ENCODE measurements at regions not wholly inside any gene's neighbourhood (a gene's known extent, or its start where the extent isn't known, plus 50 kb on each side); places are given as distances from the start of the nearest gene placed in this dataset.

DNA sequence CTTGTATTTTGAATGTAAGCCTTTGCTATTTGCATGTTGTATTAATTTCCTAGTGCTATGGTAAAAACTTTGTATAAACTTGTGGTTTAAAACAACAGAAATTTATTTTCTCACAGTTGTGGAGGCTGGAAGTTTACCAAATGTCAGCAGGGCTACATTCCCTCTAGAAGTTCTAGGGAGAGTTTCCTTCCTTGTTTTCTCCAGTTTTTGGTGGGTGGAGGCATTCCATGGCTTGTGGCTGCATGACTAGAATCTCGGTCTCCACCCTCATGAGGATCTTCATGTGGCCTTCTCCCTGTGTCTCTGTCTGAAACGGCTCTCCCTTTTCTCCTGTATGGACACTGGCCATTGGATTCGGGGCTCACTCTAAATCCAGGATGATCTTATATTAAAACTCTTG, 482.2 kb upstream of the GOT2 start:
- H3K4me3 Mint-ChIP-seq (ENCODE audit: unreplicated experiment): no peak overlapping the region
- no peaks in the 10 kb centered on the region for H3K27me3 Mint-ChIP-seq (ENCODE audit: unreplicated experiment)
- TF ChIP-seq, protein P1, sequence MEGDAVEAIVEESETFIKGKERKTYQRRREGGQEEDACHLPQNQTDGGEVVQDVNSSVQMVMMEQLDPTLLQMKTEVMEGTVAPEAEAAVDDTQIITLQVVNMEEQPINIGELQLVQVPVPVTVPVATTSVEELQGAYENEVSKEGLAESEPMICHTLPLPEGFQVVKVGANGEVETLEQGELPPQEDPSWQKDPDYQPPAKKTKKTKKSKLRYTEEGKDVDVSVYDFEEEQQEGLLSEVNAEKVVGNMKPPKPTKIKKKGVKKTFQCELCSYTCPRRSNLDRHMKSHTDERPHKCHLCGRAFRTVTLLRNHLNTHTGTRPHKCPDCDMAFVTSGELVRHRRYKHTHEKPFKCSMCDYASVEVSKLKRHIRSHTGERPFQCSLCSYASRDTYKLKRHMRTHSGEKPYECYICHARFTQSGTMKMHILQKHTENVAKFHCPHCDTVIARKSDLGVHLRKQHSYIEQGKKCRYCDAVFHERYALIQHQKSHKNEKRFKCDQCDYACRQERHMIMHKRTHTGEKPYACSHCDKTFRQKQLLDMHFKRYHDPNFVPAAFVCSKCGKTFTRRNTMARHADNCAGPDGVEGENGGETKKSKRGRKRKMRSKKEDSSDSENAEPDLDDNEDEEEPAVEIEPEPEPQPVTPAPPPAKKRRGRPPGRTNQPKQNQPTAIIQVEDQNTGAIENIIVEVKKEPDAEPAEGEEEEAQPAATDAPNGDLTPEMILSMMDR (IDR thresholded peaks at IDR 0.05; ENCODE audit: partially characterized antibody, unreplicated experiment): no peak
- peaks cover 4% of the 10 kb centered on the region for H3K4me1 Mint-ChIP-seq (ENCODE audit: low read depth, unreplicated experiment)
- no peak overlapping the region for H3K27ac Mint-ChIP-seq (ENCODE audit: unreplicated experiment)
- no peaks in the 10 kb centered on the region for H3K9me3 Mint-ChIP-seq (ENCODE audit: unreplicated experiment)
- no peaks in the 10 kb centered on the region for H3K36me3 Mint-ChIP-seq (ENCODE audit: unreplicated experiment)
- no peak for DNase-seq

DNA sequence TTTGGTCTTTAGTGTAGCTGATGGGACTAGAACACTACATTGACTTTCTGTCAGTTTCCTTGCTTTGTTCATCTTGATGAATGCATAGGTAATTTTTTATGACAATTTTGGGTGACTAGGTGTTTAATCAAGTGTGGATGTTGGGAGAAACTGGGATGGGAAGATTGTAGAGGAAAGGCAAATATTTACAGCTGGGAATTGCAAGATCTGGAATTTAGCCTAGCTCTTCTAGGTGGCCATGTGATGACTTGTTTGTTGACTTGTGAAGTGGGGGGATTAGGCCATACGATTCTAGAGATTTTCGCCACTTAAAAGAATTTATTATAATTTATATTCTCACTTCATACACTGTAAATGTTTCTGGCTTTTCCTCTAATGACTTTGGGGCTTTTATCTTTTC, 480.3 kb upstream of the GOT2 start:
- no peak for DNase-seq
- Mint-ChIP-seq H3K4me1 (ENCODE audit: low read depth, unreplicated experiment) (peaks cover 7% of the 10 kb centered on the region), H3K27ac (ENCODE audit: unreplicated experiment) (no peak overlapping the region), H3K36me3 (ENCODE audit: unreplicated experiment) (no peaks in the 10 kb centered on the region), H3K9me3 (ENCODE audit: unreplicated experiment) (no peaks in the 10 kb centered on the region), H3K27me3 (ENCODE audit: unreplicated experiment) (no peaks in the 10 kb centered on the region), H3K4me3 (ENCODE audit: unreplicated experiment) (no peak overlapping the region)
- TF ChIP-seq, protein P1 (IDR thresholded peaks at IDR 0.05; ENCODE audit: partially characterized antibody, unreplicated experiment): no peak

DNA sequence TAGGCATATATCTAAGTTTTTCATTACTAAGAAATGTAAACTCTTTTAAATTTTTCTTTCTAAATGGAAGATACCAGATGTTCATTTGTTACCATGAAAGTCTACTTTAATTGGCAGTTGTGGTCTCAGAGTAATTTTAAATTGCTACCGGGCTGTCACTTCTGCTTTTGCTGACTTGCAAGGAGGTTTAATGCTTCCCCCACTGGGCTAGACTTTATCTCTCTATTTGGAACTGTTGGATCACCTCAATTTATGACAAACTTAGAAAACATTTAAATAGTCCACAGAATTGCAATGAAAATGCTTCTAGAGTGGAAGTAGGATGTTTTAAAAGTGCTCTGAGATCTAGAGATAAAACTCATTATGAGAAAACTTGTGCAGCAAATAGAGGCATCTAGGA, 479.8 kb upstream of the GOT2 start:
- Mint-ChIP-seq H3K36me3 (ENCODE audit: unreplicated experiment) (no peaks in the 10 kb centered on the region), H3K27ac (ENCODE audit: unreplicated experiment) (no peak overlapping the region), H3K9me3 (ENCODE audit: unreplicated experiment) (no peaks in the 10 kb centered on the region), H3K4me3 (ENCODE audit: unreplicated experiment) (no peak overlapping the region), H3K4me1 (ENCODE audit: low read depth, unreplicated experiment) (peaks cover 7% of the 10 kb centered on the region), H3K27me3 (ENCODE audit: unreplicated experiment) (no peaks in the 10 kb centered on the region)
- no peak for DNase-seq
- TF ChIP-seq, protein P1 (IDR thresholded peaks at IDR 0.05; ENCODE audit: partially characterized antibody, unreplicated experiment): no peak

DNA sequence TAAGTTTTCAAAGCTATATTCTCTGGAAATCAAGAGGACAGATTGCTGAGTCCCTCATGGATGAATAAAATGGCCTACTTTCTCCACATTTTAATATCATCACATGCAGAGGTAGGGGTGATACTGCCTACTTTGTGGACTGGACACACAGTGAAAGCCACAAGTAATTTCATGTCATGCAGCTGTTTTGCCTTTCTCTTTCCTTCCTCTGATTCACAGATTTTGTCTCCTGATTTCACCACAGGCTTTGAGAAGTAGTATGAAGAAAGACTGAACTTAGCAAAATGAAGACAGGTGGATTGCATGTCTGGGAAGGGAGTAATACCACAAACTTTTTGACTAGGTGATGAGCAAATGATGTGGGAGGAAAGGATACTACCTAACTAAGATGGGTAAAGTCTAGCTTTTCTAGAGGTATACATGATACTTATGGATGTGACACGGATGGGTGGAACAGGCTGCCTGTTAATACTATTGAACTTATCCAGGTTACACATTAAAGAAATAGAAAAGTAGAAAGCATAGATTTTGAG, 478.4 kb upstream of the GOT2 start:
- H3K36me3 Mint-ChIP-seq (ENCODE audit: unreplicated experiment): no peaks in the 10 kb centered on the region
- no peak overlapping the region for H3K4me3 Mint-ChIP-seq (ENCODE audit: unreplicated experiment)
- H3K4me1 Mint-ChIP-seq (ENCODE audit: low read depth, unreplicated experiment): peaks cover 7% of the 10 kb centered on the region
- no peak overlapping the region for H3K27ac Mint-ChIP-seq (ENCODE audit: unreplicated experiment)
- no peaks in the 10 kb centered on the region for H3K27me3 Mint-ChIP-seq (ENCODE audit: unreplicated experiment)
- no peaks in the 10 kb centered on the region for H3K9me3 Mint-ChIP-seq (ENCODE audit: unreplicated experiment)
- TF ChIP-seq, protein P1 (IDR thresholded peaks at IDR 0.05; ENCODE audit: partially characterized antibody, unreplicated experiment): no peak
- no peak for DNase-seq

DNA sequence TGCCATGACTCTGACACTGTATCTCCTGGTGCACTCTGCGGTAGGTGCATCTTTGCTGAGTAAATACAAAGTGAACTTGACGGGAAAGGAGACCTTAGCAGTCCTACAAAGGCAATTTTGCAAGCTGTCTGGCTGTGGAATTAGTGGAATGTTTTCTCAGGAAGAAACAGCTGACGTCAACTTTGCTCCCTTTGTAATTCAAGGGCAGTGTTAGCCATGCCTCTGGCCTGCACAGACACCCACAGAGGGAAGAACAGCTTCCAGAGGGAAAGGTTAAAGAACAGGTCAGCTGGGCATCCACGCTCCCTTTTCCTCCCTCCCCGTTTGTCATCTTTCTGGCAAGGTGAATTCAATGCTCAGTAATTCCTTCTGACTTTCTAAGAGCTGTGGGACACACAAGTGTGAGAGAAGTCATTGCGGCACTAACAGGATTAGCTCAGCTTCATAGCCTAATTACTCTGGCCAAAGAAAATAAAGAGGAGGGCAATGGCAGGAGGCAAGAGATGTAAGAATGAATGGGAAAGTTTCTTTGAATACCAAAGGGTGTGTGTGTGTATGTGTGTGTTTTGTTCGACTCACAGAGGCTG, 476.9 kb upstream of the GOT2 start:
- Mint-ChIP-seq H3K27me3 (ENCODE audit: unreplicated experiment) (no peaks in the 10 kb centered on the region), H3K4me1 (ENCODE audit: low read depth, unreplicated experiment) (peaks cover 7% of the 10 kb centered on the region), H3K4me3 (ENCODE audit: unreplicated experiment) (no peak overlapping the region), H3K36me3 (ENCODE audit: unreplicated experiment) (no peaks in the 10 kb centered on the region), H3K27ac (ENCODE audit: unreplicated experiment) (no peak overlapping the region), H3K9me3 (ENCODE audit: unreplicated experiment) (no peaks in the 10 kb centered on the region)
- TF ChIP-seq, protein P1 (IDR thresholded peaks at IDR 0.05; ENCODE audit: partially characterized antibody, unreplicated experiment): no peak
- no peak for DNase-seq

Data from glutamatergic neuron (in vitro differentiated cells).